Endothelial cell of umbilical vein (primary cell): ENCODE measurements at regions not wholly inside any gene's neighbourhood (a gene's known extent, or its start where the extent isn't known, plus 50 kb on each side); places are given as distances from the start of the nearest gene placed in this dataset.
"Not testable (repeated sequence)": the region's sequence is repeated elsewhere in the genome, so short reads cannot be mapped to it uniquely, and the experiment has no call there.

Source experiments
- BruUV-seq: library from RNA; stranded (reverse); fragments of 400-500 nt; replicated peaks from 2 replicates; lab custom pipeline; 2021; lab: Mats Ljungman, UMichigan
- CTCF ChIA-PET: fragments of 300-600, 350-600 bp; sonication (Branson Sonifier 250); formaldehyde crosslinking; loops from one replicate; lab custom pipeline; 2021; ENCODE audit warnings: antibody characterized with exemption, inconsistent platforms; lab: Charles Lee
- POLR2A ChIA-PET: fragments of 300-600, 350-600 bp; sonication (Branson Sonifier 250); formaldehyde crosslinking; loops from one replicate; lab custom pipeline; 2021; ENCODE audit warnings: antibody characterized with exemption, inconsistent platforms; lab: Charles Lee
- DNase-seq: peaks from one replicate; pipeline ENCODE4 v3.0.0-alpha.2; 2011; ENCODE audit warnings: low read depth, low spot score
- FAIRE-seq: peaks from 2 replicates; lab custom pipeline; 2011; peaks lifted over from hg19 to GRCh38; lab: Jason Lieb, UNC
- H2AFZ ChIP-seq: 2 replicates; pipeline ENCODE4 v1.6.0; 2012; ENCODE audit warnings: low read depth, low read length, control low read depth, inconsistent platforms
- H3K27ac ChIP-seq: 2 replicates; pipeline ENCODE4 v1.5.1; 2011; ENCODE audit warnings: low read depth, mild to moderate bottlenecking, control low read depth, low read length, moderate library complexity; ENCODE audit not compliant: insufficient read depth
- H3K27me3 ChIP-seq, 2 experiments: 2 replicates each; pipeline versions ENCODE4 v1.6.0 to v1.6.1; 2011; ENCODE audit warnings: low read length in 2 of 2, mixed read lengths in 1 of 2; ENCODE audit not compliant: control insufficient read depth in 2 of 2, insufficient read depth in 2 of 2
- H3K36me3 ChIP-seq, 2 experiments: 2 replicates in 1 of 2; 3 replicates in 1 of 2; pipeline ENCODE4 v1.5.1; 2011; ENCODE audit warnings: low read length in 2 of 2, mild to moderate bottlenecking in 1 of 2, moderate library complexity in 1 of 2; ENCODE audit not compliant: control insufficient read depth in 2 of 2, insufficient read depth in 2 of 2; ENCODE audit errors: extremely low read depth in 1 of 2
- H3K4me1 ChIP-seq: 3 replicates; pipeline ENCODE4 v1.5.1; 2011; ENCODE audit warnings: mild to moderate bottlenecking, low read length; ENCODE audit not compliant: control insufficient read depth, insufficient read depth; ENCODE audit errors: extremely low read depth
- H3K4me2 ChIP-seq: 2 replicates; pipeline ENCODE4 v1.6.1; 2011; ENCODE audit warnings: low read length, control low read depth, mixed read lengths; ENCODE audit not compliant: insufficient read depth
- H3K4me3 ChIP-seq, 3 experiments: fragments of 200-600 bp in 1 of 3; sonication (generic), shearing (Covaris generic) in 1 of 3; replicated peaks in 1 of 3; 2 replicates each; pipeline ENCODE4 v1.5.1; 2011 to 2016; ENCODE audit warnings: control low read depth in 3 of 3, low read length in 3 of 3, mild to moderate bottlenecking in 2 of 3, inconsistent platforms in 1 of 3, low read depth in 1 of 3, moderate library complexity in 1 of 3; ENCODE audit not compliant: insufficient read depth in 1 of 3
- H3K79me2 ChIP-seq: 2 replicates; pipeline ENCODE4 v1.6.0; 2012; ENCODE audit warnings: low read length, inconsistent platforms; ENCODE audit not compliant: control insufficient read depth, insufficient read depth
- H3K9ac ChIP-seq: replicated peaks from 2 replicates; pipeline ENCODE3; 2011; ENCODE audit warnings: low read length, control low read depth; ENCODE audit not compliant: insufficient read depth; ENCODE audit errors: extremely low read depth
- H3K9me1 ChIP-seq: replicated peaks from 3 replicates; pipeline ENCODE4 v1.6.0; 2011; ENCODE audit warnings: mild to moderate bottlenecking, low read length; ENCODE audit not compliant: control insufficient read depth, insufficient read depth; ENCODE audit errors: extremely low read depth
- H3K9me3 ChIP-seq: replicated peaks from 2 replicates; pipeline ENCODE4 v1.5.1; 2012; ENCODE audit warnings: low read length, inconsistent platforms; ENCODE audit not compliant: control insufficient read depth, insufficient read depth
- H4K20me1 ChIP-seq: replicated peaks from 2 replicates; pipeline ENCODE3; 2011; ENCODE audit warnings: mild to moderate bottlenecking, low read length; ENCODE audit not compliant: control insufficient read depth, insufficient read depth; ENCODE audit errors: extremely low read depth
- EZH2 ChIP-seq: IDR thresholded peaks from 2 replicates; pipeline ENCODE4 v1.6.1; 2012; ENCODE audit warnings: borderline replicate concordance, low read depth, mild to moderate bottlenecking, moderate library complexity, low read length, inconsistent platforms; ENCODE audit not compliant: severe bottlenecking
- FOS ChIP-seq: IDR thresholded peaks from 2 replicates; pipeline ENCODE4 v1.6.1; 2011; ENCODE audit warnings: mild to moderate bottlenecking, low read length, moderate library complexity, borderline replicate concordance; ENCODE audit not compliant: insufficient read depth
- GATA2 ChIP-seq: IDR thresholded peaks from 2 replicates; pipeline ENCODE4 v1.7.0; 2011; ENCODE audit warnings: low read depth, mild to moderate bottlenecking, moderate library complexity, mixed read lengths, low read length; ENCODE audit not compliant: insufficient read length, insufficient read depth
- JUN ChIP-seq: IDR thresholded peaks from 2 replicates; pipeline ENCODE4 v1.6.1; 2011; ENCODE audit warnings: borderline replicate concordance, low read depth; ENCODE audit not compliant: insufficient read length, insufficient read depth
- MYC ChIP-seq: IDR thresholded peaks from one replicate; pipeline ENCODE4 v1.6.1; 2011; ENCODE audit warnings: mild to moderate bottlenecking, low read depth, low read length
- POLR2A ChIP-seq: IDR thresholded peaks from 2 replicates; pipeline ENCODE4 v1.6.1; 2012; ENCODE audit warnings: low read depth, mild to moderate bottlenecking, control low read depth, low read length
- POLR2AphosphoS5 ChIP-seq: IDR thresholded peaks from 2 replicates; pipeline ENCODE4 v1.6.1; 2012; ENCODE audit warnings: low read depth, mild to moderate bottlenecking, control low read depth, low read length, moderate library complexity; ENCODE audit not compliant: insufficient read depth
- dilution Hi-C: fragments of 300-500 bp; cut with MboI; formaldehyde crosslinking; loops from one replicate; pipeline ENCODE4 v1.15.0; 2019; ENCODE audit warnings: low sequenced_read_pairs; ENCODE audit not compliant: extremely low pct_ligation_motif_present
- intact Hi-C: fragments of 100-400 bp; cut with micrococcal nuclease; formaldehyde crosslinking; loops from one replicate; pipeline ENCODE4 v1.10.0; 2022
- TF ChIP-seq, protein P1 (sequence below), 2 donors: IDR thresholded peaks; 1 replicate in 1 of 2; 2 replicates in 1 of 2; pipeline ENCODE4 v1.5.1; 2011; ENCODE audit warnings: low read length in 2 of 2, mild to moderate bottlenecking in 2 of 2, moderate library complexity in 2 of 2, control low read depth in 1 of 2, inconsistent platforms in 1 of 2, low read depth in 1 of 2; ENCODE audit not compliant: insufficient read depth in 1 of 2; ENCODE audit errors: extremely low read depth in 1 of 2
- TF ChIP-seq, protein P2 (sequence below): IDR thresholded peaks from 2 replicates; pipeline ENCODE4 v1.6.1; 2011; ENCODE audit not compliant: insufficient read depth, insufficient read length

DNA sequence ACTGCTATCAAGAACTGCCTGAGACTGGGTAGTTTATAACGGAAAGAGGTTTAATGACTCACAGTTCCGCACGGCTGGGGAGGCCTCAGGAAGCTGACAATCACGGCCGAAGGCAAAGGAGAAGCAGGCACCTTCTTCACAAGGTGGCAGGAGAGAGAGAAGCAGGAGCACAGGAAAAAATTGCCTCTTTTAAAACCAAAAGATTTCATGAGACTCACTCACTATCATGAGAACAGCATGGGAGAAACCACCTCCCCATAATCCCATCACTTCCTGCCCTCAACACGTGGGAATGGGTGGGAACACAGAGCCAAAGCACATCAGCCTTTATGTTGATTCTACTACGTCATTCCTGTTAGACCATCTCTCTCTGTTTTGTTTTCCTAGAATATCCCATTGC lies 650.9 kb upstream of the SEMA6D start:
- H3K36me3 ChIP-seq = no peaks in the 10 kb centered on the region
- TF ChIP-seq, protein P1, sequence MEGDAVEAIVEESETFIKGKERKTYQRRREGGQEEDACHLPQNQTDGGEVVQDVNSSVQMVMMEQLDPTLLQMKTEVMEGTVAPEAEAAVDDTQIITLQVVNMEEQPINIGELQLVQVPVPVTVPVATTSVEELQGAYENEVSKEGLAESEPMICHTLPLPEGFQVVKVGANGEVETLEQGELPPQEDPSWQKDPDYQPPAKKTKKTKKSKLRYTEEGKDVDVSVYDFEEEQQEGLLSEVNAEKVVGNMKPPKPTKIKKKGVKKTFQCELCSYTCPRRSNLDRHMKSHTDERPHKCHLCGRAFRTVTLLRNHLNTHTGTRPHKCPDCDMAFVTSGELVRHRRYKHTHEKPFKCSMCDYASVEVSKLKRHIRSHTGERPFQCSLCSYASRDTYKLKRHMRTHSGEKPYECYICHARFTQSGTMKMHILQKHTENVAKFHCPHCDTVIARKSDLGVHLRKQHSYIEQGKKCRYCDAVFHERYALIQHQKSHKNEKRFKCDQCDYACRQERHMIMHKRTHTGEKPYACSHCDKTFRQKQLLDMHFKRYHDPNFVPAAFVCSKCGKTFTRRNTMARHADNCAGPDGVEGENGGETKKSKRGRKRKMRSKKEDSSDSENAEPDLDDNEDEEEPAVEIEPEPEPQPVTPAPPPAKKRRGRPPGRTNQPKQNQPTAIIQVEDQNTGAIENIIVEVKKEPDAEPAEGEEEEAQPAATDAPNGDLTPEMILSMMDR (IDR thresholded peaks at IDR 0.05; ENCODE audit: extremely low read depth in 1 of 2, insufficient read depth in 1 of 2, low read depth in 1 of 2, low read length in 2 of 2) = no peak
- no peak for TF ChIP-seq MYC
- no peak for TF ChIP-seq GATA2
- TF ChIP-seq EZH2 = no peak
- no peak for TF ChIP-seq FOS
- TF ChIP-seq POLR2AphosphoS5 = no peak
- TF ChIP-seq JUN = no peak
- TF ChIP-seq POLR2A = no peak
- TF ChIP-seq, protein P2, sequence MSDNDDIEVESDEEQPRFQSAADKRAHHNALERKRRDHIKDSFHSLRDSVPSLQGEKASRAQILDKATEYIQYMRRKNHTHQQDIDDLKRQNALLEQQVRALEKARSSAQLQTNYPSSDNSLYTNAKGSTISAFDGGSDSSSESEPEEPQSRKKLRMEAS = no peak
- POLR2A ChIA-PET = no interaction called here
- H2AFZ ChIP-seq = no peak overlapping the region
- no peaks in the 10 kb centered on the region for H3K9me3 ChIP-seq
- CTCF ChIA-PET = no interaction called here
- H3K4me3 ChIP-seq = no peak overlapping the region
- intact Hi-C loops (no loop called here), dilution Hi-C loops (no loop called here)
- no TSS peak for BruUV-seq
- no peaks in the 10 kb centered on the region for H3K9me1 ChIP-seq
- DNase-seq (peak; percentile 19), FAIRE-seq (no peak)
- H3K4me1 ChIP-seq = no peaks in the 10 kb centered on the region
- H3K9ac ChIP-seq = no peak overlapping the region
- no peak overlapping the region for H3K4me2 ChIP-seq
- H4K20me1 ChIP-seq = no peaks in the 10 kb centered on the region
- H3K79me2 ChIP-seq = no peaks in the 10 kb centered on the region
- no peak overlapping the region for H3K27ac ChIP-seq
- H3K27me3 ChIP-seq = no peaks in the 10 kb centered on the region

DNA sequence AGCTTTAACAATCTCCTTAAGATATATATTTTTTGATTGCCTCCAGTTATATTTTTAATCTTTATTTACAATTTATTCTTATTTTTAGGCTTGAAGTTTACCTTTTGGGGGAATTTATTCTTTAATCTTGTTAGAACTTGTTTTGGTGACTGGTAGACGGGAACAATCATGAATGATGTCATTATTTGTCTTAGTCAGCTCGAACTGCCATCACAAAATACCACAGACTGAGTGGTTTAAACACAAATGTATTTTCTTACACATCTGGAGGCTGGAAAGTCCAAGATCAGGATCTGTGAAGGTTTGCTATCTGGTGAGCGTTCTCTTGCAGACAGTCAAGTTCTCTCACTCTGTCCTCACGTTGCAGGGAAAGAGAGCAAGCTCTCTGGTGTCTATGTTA lies 639.5 kb upstream of the SEMA6D start:
- POLR2A ChIA-PET, H4K20me1 ChIP-seq, H3K4me2 ChIP-seq, H3K27ac ChIP-seq, DNase-seq, H3K9me3 ChIP-seq, BruUV-seq, H3K4me3 ChIP-seq, dilution Hi-C loops, H3K4me1 ChIP-seq, H3K36me3 ChIP-seq, H3K79me2 ChIP-seq, H3K27me3 ChIP-seq, CTCF ChIA-PET, intact Hi-C loops, FAIRE-seq, H2AFZ ChIP-seq, H3K9me1 ChIP-seq, H3K9ac ChIP-seq: not testable (repeated sequence)
